Breast epithelium (tissue), 4 donors: ENCODE measurements at regions not wholly inside any gene's neighbourhood (a gene's known extent, or its start where the extent isn't known, plus 50 kb on each side); places are given as distances from the start of the nearest gene placed in this dataset.

ENCODE experiments used
- DNase-seq, 2 donors: peaks; one replicate each; pipeline ENCODE4 v3.0.0-alpha.2; 2019; ENCODE audit warnings: low spot score in 2 of 2
- H3K27ac ChIP-seq, 2 donors: fragments of 200-600 bp; sonication (generic) in 1 of 2; one replicate each; pipeline ENCODE4 v1.5.1; 2016 to 2019; ENCODE audit warnings: mild to moderate bottlenecking in 1 of 2
- H3K27me3 ChIP-seq, 2 donors: fragments of 200-600 bp; sonication (generic) in 1 of 2; one replicate each; pipeline versions ENCODE4 v1.5.1 to v1.6.0; 2017 to 2019; ENCODE audit warnings: control low read depth in 1 of 2, mild to moderate bottlenecking in 1 of 2
- H3K36me3 ChIP-seq: fragments of 200-600 bp; one replicate; pipeline ENCODE4 v1.5.1; 2019
- H3K4me1 ChIP-seq, 2 donors: fragments of 200-600 bp; sonication (generic); one replicate each; pipeline ENCODE4 v1.5.1; 2016 to 2019; ENCODE audit warnings: control low read depth in 1 of 2
- H3K4me3 ChIP-seq, 3 donors: fragments of 200-600 bp; sonication (generic); 1 replicate in 2 of 3; 2 replicates in 1 of 3; pipeline ENCODE4 v1.5.1; 2016 to 2019; ENCODE audit warnings: mild to moderate bottlenecking in 3 of 3, moderate library complexity in 2 of 3
- H3K9me3 ChIP-seq, 2 donors: fragments of 200-600 bp; sonication (generic) in 1 of 2; one replicate each; pipeline ENCODE4 v1.5.1; 2016 to 2019; ENCODE audit warnings: control low read depth in 1 of 2
- CTCF ChIP-seq, 3 donors: fragments of 450-650 bp; IDR thresholded peaks; one replicate each; pipeline ENCODE4 v1.5.1; 2016 to 2017; ENCODE audit warnings: antibody characterized with exemption in 3 of 3, mild to moderate bottlenecking in 3 of 3, moderate library complexity in 3 of 3
- POLR2A ChIP-seq: fragments of 450-650 bp; IDR thresholded peaks from one replicate; pipeline ENCODE4 v1.6.1; 2016; ENCODE audit warnings: antibody characterized with exemption, mild to moderate bottlenecking, moderate library complexity
- POLR2AphosphoS5 ChIP-seq, 3 donors: sonication (generic); formaldehyde crosslinking; IDR thresholded peaks; one replicate each; pipeline ENCODE4 v1.6.1; 2017; ENCODE audit warnings: antibody characterized with exemption in 3 of 3
- intact Hi-C: fragments of 100-400 bp; cut with DNase I; formaldehyde crosslinking; loops from one replicate; pipeline ENCODE4 v1.15.1; 2023; ENCODE audit warnings: low total_unique reads

- Histone ChIP-seq H3K27me3 (no peaks in the 10 kb centered on the region), H3K36me3 (no peaks in the 10 kb centered on the region), H3K27ac (no peak overlapping the region), H3K4me1 (no peaks in the 10 kb centered on the region), H3K4me3 (no peak overlapping the region), H3K9me3 (no peaks in the 10 kb centered on the region)
- no peak for DNase-seq
- TF ChIP-seq CTCF (IDR thresholded peaks at IDR 0.05) (no peak), POLR2A (no peak), POLR2AphosphoS5 (IDR thresholded peaks at IDR 0.05) (no peak)
- intact Hi-C loops = no loop called here
Observed at GRCh38 chr12:67424784-67425183, 155.6 kb downstream of the CAND1 start.

- Histone ChIP-seq H3K36me3 (no peaks in the 10 kb centered on the region), H3K27me3 (no peaks in the 10 kb centered on the region), H3K9me3 (no peaks in the 10 kb centered on the region), H3K27ac (no peak overlapping the region), H3K4me1 (no peaks in the 10 kb centered on the region), H3K4me3 (no peak overlapping the region)
- intact Hi-C loops = no loop called here
- DNase-seq = no peak
- TF ChIP-seq POLR2A (no peak), CTCF (IDR thresholded peaks at IDR 0.05) (no peak), POLR2AphosphoS5 (IDR thresholded peaks at IDR 0.05) (no peak)
Observed at GRCh38 chr12:67425394-67425793, 156.2 kb downstream of the CAND1 start.

- Histone ChIP-seq H3K4me1 (no peaks in the 10 kb centered on the region), H3K27ac (no peak overlapping the region), H3K4me3 (no peak overlapping the region), H3K9me3 (no peaks in the 10 kb centered on the region), H3K36me3 (no peaks in the 10 kb centered on the region), H3K27me3 (no peaks in the 10 kb centered on the region)
- intact Hi-C loops = no loop called here
- TF ChIP-seq CTCF (IDR thresholded peaks at IDR 0.05) (no peak), POLR2A (no peak), POLR2AphosphoS5 (IDR thresholded peaks at IDR 0.05) (no peak)
- DNase-seq = no peak
Observed at GRCh38 chr12:67426067-67426466, 156.9 kb downstream of the CAND1 start.

GRCh38 chr12:67427336-67427735 is 158.2 kb downstream of the CAND1 start:
- Histone ChIP-seq H3K36me3 (no peaks in the 10 kb centered on the region), H3K27ac (no peak overlapping the region), H3K4me3 (no peak overlapping the region), H3K9me3 (no peaks in the 10 kb centered on the region), H3K27me3 (no peaks in the 10 kb centered on the region), H3K4me1 (no peaks in the 10 kb centered on the region)
- intact Hi-C loops = no loop called here
- DNase-seq = no peak
- TF ChIP-seq POLR2A (no peak), POLR2AphosphoS5 (IDR thresholded peaks at IDR 0.05) (no peak), CTCF (IDR thresholded peaks at IDR 0.05) (no peak)

GRCh38 chr12:67428431-67428830 is 159.3 kb downstream of the CAND1 start:
- H3K27ac ChIP-seq = no peak overlapping the region
- H3K36me3 ChIP-seq = no peaks in the 10 kb centered on the region
- no peak overlapping the region for H3K4me3 ChIP-seq
- TF ChIP-seq POLR2A (no peak), CTCF (IDR thresholded peaks at IDR 0.05) (no peak), POLR2AphosphoS5 (IDR thresholded peaks at IDR 0.05) (no peak)
- no peaks in the 10 kb centered on the region for H3K9me3 ChIP-seq
- no peak for DNase-seq
- no peaks in the 10 kb centered on the region for H3K4me1 ChIP-seq
- H3K27me3 ChIP-seq = no peaks in the 10 kb centered on the region
- intact Hi-C loops = no loop called here
